Sigmoid colon (tissue), 6 donors: ENCODE measurements at regions not wholly inside any gene's neighbourhood (a gene's known extent, or its start where the extent isn't known, plus 50 kb on each side); places are given as distances from the start of the nearest gene placed in this dataset.

ENCODE experiments used
- DNase-seq: peaks from one replicate; pipeline ENCODE4 v3.0.0-alpha.2; 2019
- H3K27ac ChIP-seq, 4 donors: fragments of 200-600 bp; sonication (generic); one replicate each; pipeline ENCODE4 v1.5.1; 2016 to 2019; ENCODE audit warnings: mild to moderate bottlenecking in 1 of 4
- H3K27me3 ChIP-seq, 3 donors: fragments of 200-600 bp; sonication (generic); one replicate each; pipeline ENCODE4 v1.5.1; 2019; ENCODE audit warnings: mild to moderate bottlenecking in 1 of 3
- H3K36me3 ChIP-seq, 4 donors: fragments of 200-600 bp; sonication (generic); one replicate each; pipeline ENCODE4 v1.5.1; 2016 to 2019
- H3K4me1 ChIP-seq, 4 donors: fragments of 200-600 bp; sonication (generic); one replicate each; pipeline ENCODE4 v1.5.1; 2017 to 2019
- H3K4me3 ChIP-seq, 4 donors: fragments of 200-600 bp; sonication (generic); one replicate each; pipeline ENCODE4 v1.5.1; 2017 to 2019; ENCODE audit warnings: mild to moderate bottlenecking in 2 of 4, moderate library complexity in 1 of 4
- H3K9me3 ChIP-seq, 4 donors: fragments of 200-600 bp in 3 of 4; sonication (generic) in 3 of 4; one replicate each; pipeline versions ENCODE4 v1.5.1 to v1.6.1; 2013 to 2019
- EP300 ChIP-seq, 4 donors: sonication (generic); formaldehyde crosslinking; IDR thresholded peaks; one replicate each; pipeline ENCODE4 v1.6.1; 2017; ENCODE audit warnings: antibody characterized with exemption in 4 of 4
- POLR2A ChIP-seq, 2 donors: fragments of 450-650 bp; IDR thresholded peaks; one replicate each; pipeline ENCODE4 v1.6.1; 2016; ENCODE audit warnings: antibody characterized with exemption in 2 of 2, mild to moderate bottlenecking in 2 of 2, moderate library complexity in 2 of 2
- POLR2AphosphoS5 ChIP-seq, 4 donors: sonication (generic); formaldehyde crosslinking; IDR thresholded peaks; one replicate each; pipeline ENCODE4 v1.6.1; 2017; ENCODE audit warnings: antibody characterized with exemption in 4 of 4
- WGBS, 2 donors: extraction: QIAGEN DNeasy Blood & Tissue Kit; methylation state at CpG; one replicate each; pipeline ENCODE4 v1.1.7; 2013; 5-methylcytosine and 5-hydroxymethylcytosine counted together
- intact Hi-C: fragments of 100-400 bp; cut with DNase I; formaldehyde crosslinking; loops from one replicate; pipeline ENCODE4 v1.15.1; 2023
- TF ChIP-seq, protein P1 (sequence below), 4 experiments: fragments of 450-650 bp in 3 of 4; fragments of 200-600 bp in 1 of 4; IDR thresholded peaks; one replicate each; pipeline ENCODE4 v1.5.1; 2016 to 2019; ENCODE audit warnings: antibody characterized with exemption in 4 of 4, mild to moderate bottlenecking in 3 of 4, moderate library complexity in 2 of 4
- donor health status: healthy with polysubstance abuse.
- donor health status: healthy.

DNA sequence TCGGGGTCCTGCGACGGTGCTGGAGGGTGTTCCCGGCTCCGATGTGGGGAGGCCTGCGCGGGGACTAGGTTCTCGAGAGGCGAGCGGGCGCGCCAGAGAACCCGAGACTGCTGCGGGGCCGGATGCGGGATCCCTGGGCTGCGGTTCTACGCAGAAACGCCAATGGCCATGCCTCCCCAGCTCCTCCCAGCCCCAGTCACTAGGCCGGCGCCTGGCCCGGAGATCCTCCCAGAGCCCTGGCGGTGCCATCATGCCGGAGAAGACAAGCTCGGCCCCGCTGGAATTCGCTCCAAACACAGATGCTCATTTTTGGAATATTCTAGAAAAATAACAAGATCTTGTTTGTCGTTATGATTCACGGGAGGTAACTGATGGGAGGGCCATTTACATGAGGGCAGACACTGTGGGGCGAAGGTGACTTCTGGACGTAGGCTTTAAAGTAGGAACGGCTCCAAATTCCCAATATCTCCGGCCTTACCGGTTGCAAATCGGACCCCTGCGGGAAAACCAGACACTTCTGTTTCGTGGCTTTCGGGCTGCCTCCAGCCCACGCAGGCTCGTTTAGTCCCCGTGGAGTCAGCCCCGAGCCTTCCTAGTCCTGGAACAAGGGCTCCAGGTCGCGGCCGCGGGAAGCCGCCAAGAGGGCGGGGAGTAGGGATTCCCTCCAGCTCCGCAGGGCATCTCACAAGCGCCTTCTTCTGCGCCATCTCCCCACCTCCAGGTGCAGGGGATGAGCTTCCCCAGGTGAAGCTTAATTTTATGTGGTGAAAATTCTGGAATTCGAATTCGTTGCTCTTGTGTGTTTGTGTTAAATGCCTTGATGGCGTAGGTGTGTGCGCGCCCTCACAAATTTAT, 74.8 kb upstream of the POLG start:
- Histone ChIP-seq H3K4me3 (peak overlapping the region in 3 of 4 donors; percentile 14 to 32 (median 25)), H3K36me3 (no peaks in the 10 kb centered on the region), H3K27me3 (peaks cover 65 to 100% (median 96%) of the 10 kb centered on the region in 3 donors), H3K27ac (no peak overlapping the region), H3K4me1 (peaks cover 5 to 51% (median 44%) of the 10 kb centered on the region in 4 donors), H3K9me3 (no peaks in the 10 kb centered on the region)
- no peak for TF ChIP-seq POLR2A (IDR thresholded peaks at IDR 0.05)
- TF ChIP-seq, protein P1, sequence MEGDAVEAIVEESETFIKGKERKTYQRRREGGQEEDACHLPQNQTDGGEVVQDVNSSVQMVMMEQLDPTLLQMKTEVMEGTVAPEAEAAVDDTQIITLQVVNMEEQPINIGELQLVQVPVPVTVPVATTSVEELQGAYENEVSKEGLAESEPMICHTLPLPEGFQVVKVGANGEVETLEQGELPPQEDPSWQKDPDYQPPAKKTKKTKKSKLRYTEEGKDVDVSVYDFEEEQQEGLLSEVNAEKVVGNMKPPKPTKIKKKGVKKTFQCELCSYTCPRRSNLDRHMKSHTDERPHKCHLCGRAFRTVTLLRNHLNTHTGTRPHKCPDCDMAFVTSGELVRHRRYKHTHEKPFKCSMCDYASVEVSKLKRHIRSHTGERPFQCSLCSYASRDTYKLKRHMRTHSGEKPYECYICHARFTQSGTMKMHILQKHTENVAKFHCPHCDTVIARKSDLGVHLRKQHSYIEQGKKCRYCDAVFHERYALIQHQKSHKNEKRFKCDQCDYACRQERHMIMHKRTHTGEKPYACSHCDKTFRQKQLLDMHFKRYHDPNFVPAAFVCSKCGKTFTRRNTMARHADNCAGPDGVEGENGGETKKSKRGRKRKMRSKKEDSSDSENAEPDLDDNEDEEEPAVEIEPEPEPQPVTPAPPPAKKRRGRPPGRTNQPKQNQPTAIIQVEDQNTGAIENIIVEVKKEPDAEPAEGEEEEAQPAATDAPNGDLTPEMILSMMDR (IDR thresholded peaks at IDR 0.05), result no peak
- no peak for TF ChIP-seq EP300 (IDR thresholded peaks at IDR 0.05)
- TF ChIP-seq POLR2AphosphoS5 (IDR thresholded peaks at IDR 0.05), result no peak
- intact Hi-C loops, result no loop called here
- 8 to 11% methylated on average over 56 of the region's 56 CpGs for WGBS, 2 donors
- DNase-seq, result no peak

DNA sequence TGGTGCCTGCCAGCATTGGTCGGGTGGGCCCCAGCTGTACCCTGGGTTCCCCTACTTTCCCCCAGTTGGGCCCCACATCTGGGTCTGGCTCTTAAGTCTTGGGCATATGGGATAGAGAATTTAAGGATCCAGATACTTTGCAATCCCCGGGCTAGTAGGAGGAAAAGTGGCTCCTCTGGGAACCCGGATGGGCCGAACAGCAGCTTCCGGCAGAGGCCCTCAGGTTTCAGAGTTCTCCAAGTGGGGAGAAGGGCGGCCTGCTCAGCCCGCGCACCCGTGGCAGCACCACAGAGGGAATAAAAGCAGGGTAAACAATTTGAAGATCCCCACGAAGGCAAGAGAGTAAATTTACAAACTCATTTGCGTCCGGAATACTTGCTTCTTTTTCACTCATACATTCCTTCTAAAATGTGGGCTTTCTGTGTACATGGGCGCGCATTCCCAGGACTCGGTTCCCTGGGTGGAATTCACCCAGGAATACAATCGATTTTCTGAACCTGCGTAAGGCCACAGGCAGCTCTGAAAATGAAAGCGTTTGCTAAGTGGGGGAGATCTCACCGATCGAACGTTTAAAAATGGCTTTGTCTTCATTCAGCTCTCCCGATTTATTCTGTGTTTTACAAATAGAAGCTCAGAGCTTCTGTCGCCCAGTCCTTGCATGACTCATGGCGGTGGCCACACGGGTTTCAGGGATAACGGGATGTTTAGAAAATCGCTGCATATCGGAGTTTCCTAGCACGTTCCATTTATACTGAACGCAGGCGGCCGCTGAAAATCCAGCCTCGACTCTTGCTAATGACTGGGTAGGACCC, 74.0 kb upstream of the POLG start:
- H3K4me1 ChIP-seq, result peaks cover 5 to 51% (median 44%) of the 10 kb centered on the region in 4 donors
- TF ChIP-seq POLR2AphosphoS5 (IDR thresholded peaks at IDR 0.05) (peak in 1 of 4 donors; percentile 16), EP300 (IDR thresholded peaks at IDR 0.05) (no peak)
- intact Hi-C loops, result no loop called here
- no peaks in the 10 kb centered on the region for H3K36me3 ChIP-seq
- no peaks in the 10 kb centered on the region for H3K9me3 ChIP-seq
- H3K27me3 ChIP-seq, result peaks cover 64 to 100% (median 95%) of the 10 kb centered on the region in 3 donors
- DNase-seq, result no peak
- H3K4me3 ChIP-seq, result peak overlapping the region in 3 of 4 donors; percentile 14 to 32 (median 25)
- no peak overlapping the region for H3K27ac ChIP-seq
- WGBS, 2 donors, result 4 to 7% methylated on average over 33 of the region's 33 CpGs

DNA sequence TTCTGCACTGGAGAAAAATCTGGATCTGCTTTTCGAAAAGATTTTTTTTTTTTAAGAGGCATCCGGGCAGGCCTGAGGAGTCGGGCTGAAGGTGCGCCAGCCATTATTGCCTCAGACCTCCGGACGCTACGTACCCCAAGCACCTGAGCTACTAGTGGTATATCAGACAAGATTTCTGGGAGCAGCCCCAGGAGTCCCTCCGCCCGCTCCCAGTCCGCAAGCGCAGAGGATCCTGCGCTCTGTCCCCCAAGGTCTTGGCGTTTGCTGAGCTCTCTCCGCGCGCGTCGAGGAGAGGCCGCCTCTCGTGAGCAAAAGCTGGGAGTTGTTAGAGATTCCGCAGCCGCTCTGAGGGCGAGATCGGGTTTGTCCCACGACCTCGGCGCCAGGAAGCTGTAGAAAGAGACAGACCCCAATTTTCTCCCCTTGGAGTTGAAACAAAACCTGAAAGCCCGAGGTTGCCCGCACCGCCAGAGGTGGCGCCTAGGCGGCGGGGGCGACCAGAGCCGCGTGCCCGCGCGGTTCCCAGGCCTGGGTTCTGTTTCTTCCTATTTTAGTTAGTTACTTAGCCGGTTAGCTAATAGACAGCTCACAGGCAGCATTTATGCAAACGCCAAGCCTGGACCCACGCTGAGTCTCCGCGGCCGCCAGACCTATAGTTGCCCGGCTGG, 72.5 kb upstream of the POLG start:
- no peak for DNase-seq
- no peak overlapping the region for H3K4me3 ChIP-seq
- 4 to 5% methylated on average over 46 of the region's 46 CpGs for WGBS, 2 donors
- H3K9me3 ChIP-seq, result no peaks in the 10 kb centered on the region
- H3K27ac ChIP-seq, result no peak overlapping the region
- H3K36me3 ChIP-seq, result no peaks in the 10 kb centered on the region
- H3K4me1 ChIP-seq, result peaks cover 5 to 55% (median 49%) of the 10 kb centered on the region in 4 donors
- intact Hi-C loops, result no loop called here
- TF ChIP-seq EP300 (IDR thresholded peaks at IDR 0.05) (no peak), POLR2AphosphoS5 (IDR thresholded peaks at IDR 0.05) (no peak), POLR2A (IDR thresholded peaks at IDR 0.05) (no peak)
- TF ChIP-seq, protein P1 (IDR thresholded peaks at IDR 0.05), result no peak
- H3K27me3 ChIP-seq, result peaks cover 62 to 100% (median 84%) of the 10 kb centered on the region in 3 donors

DNA sequence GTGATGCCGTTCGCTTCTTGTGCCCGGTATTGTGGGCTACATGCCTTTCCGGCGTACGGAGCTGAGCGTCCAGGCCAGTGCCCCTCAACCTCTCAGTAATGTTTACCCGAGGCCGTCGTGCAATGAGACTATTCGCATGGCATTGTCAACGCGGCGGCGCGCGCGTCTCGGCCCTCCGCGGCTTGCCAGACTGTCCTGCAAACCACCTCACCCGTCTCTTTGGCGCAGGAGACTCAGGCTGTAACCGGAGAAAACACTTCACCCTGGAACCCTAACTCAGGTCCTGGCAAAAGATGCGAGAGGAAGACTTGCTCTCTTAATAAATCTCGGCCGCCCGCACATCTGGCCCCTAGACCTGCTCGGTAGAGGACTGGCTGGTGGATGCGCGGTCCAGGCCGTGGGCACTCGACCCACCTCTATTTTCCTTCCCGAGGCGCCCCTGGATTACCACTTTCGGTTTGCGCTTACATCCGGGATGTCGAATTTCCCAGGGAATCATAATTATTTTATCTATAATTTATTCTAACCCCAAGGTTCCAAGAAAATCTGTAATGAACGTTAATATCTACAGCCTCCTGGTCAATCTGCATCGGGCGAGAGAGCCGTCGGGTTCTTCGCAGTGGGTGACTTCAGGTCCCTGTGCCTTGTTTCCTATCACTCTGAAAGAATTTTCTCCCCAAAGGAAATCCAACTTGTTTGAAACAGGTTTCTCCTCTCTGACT, 71.8 kb upstream of the POLG start:
- Histone ChIP-seq H3K4me1 (peaks cover 5 to 56% (median 53%) of the 10 kb centered on the region in 4 donors), H3K9me3 (no peaks in the 10 kb centered on the region), H3K4me3 (peak overlapping the region in 2 of 4 donors; percentile 10 to 27), H3K27ac (no peak overlapping the region), H3K27me3 (peaks cover 57 to 99% (median 77%) of the 10 kb centered on the region in 3 donors), H3K36me3 (no peaks in the 10 kb centered on the region)
- WGBS, 2 donors, result 5 to 7% methylated on average over 45 of the region's 45 CpGs
- TF ChIP-seq POLR2A (IDR thresholded peaks at IDR 0.05) (no peak), EP300 (IDR thresholded peaks at IDR 0.05) (no peak), POLR2AphosphoS5 (IDR thresholded peaks at IDR 0.05) (no peak)
- TF ChIP-seq, protein P1 (IDR thresholded peaks at IDR 0.05), result no peak
- intact Hi-C loops, result no loop called here
- no peak for DNase-seq
